Pancreas (tissue), 10 donors: ENCODE measurements at regions not wholly inside any gene's neighbourhood (a gene's known extent, or its start where the extent isn't known, plus 50 kb on each side); places are given as distances from the start of the nearest gene placed in this dataset.

ENCODE experiments used
- ATAC-seq, 4 donors: fragments of 200-7000 bp; cut with Tn5 transposase; one replicate each; pipeline versions ENCODE4 v1.8.0 to v1.9.1; 2020; ENCODE audit warnings: mild to moderate bottlenecking in 4 of 4, moderate library complexity in 4 of 4
- DNase-seq, 6 donors: peaks; one replicate each; pipeline ENCODE4 v3.0.0-alpha.2; 2020
- FAIRE-seq: peaks from 2 replicates; lab custom pipeline; 2012; peaks lifted over from hg19 to GRCh38; lab: Jason Lieb, UNC
- H3K27ac ChIP-seq, 4 donors: fragments of 200-600 bp; sonication (generic); 1 replicate in 3 of 4; 2 replicates in 1 of 4; pipeline versions ENCODE4 v1.5.0 to v1.8.0; 2020
- H3K27me3 ChIP-seq, 4 donors: fragments of 200-600 bp; one replicate each; pipeline ENCODE4 v1.8.0; 2021
- H3K36me3 ChIP-seq, 3 donors: fragments of 200-600 bp; sonication (generic) in 1 of 3; one replicate each; pipeline versions ENCODE4 v1.5.0 to v1.8.0; 2020 to 2021
- H3K4me1 ChIP-seq, 3 donors: fragments of 200-600 bp; one replicate each; pipeline ENCODE4 v1.8.0; 2021
- H3K4me3 ChIP-seq, 4 donors: fragments of 200-600 bp; sonication (generic) in 2 of 4; one replicate each; pipeline versions ENCODE4 v1.5.0 to v1.8.0; 2020 to 2021
- H3K9me3 ChIP-seq, 4 donors: fragments of 200-600 bp; one replicate each; pipeline ENCODE4 v1.8.0; 2021
- CTCF ChIP-seq, 4 donors: fragments of 200-600 bp; sonication (generic) in 3 of 4; IDR thresholded peaks; one replicate each; pipeline versions ENCODE4 v1.5.0 to v1.8.0; 2021; ENCODE audit warnings: antibody characterized with exemption in 4 of 4
- WGBS, 2 donors: extraction: QIAGEN DNeasy Blood & Tissue Kit; methylation state at CpG; one replicate each; pipeline ENCODE4 v1.1.7; 2013; 5-methylcytosine and 5-hydroxymethylcytosine counted together
- intact Hi-C, 3 donors: fragments of 100-400 bp; cut with DNase I; formaldehyde crosslinking; loops; one replicate each; pipeline versions ENCODE4 v1.11.1 to v1.14.2; 2022
- donor health status: healthy with polysubstance abuse.
- donor health status: DM: no; HTN: no; CAD: no; lungs with moderate emphysema.
- donor health status: DM: no; HTN: no; CAD: no.
- donor health status: control.
- donor health status: control.
- donor health status: Bipolar disorder and iron deficiency.
- donor health status: DM: yes; HTN: yes; CAD: no.
- donor health status: DM: no; HTN: no; CAD: no.
- donor health status: DM: no; HTN: no; CAD: no.
- donor health status: DM: yes; HTN: yes; CAD: no.

GRCh38 chr12:33551006-33551405 lies 111.4 kb upstream of the SYT10 start:
- no peak overlapping the region for H3K4me3 ChIP-seq
- ATAC-seq = no peak
- no peak overlapping the region for H3K27ac ChIP-seq
- H3K4me1 ChIP-seq = no peaks in the 10 kb centered on the region
- H3K9me3 ChIP-seq = no peaks in the 10 kb centered on the region
- DNase-seq = no peak
- TF ChIP-seq CTCF (IDR thresholded peaks at IDR 0.05) = no peak
- no peaks in the 10 kb centered on the region for H3K27me3 ChIP-seq
- intact Hi-C loops = no loop called here
- H3K36me3 ChIP-seq = no peaks in the 10 kb centered on the region
- FAIRE-seq = no peak

- Histone ChIP-seq H3K27me3 (no peaks in the 10 kb centered on the region), H3K9me3 (no peaks in the 10 kb centered on the region), H3K4me3 (no peak overlapping the region), H3K4me1 (no peaks in the 10 kb centered on the region), H3K27ac (no peak overlapping the region), H3K36me3 (no peaks in the 10 kb centered on the region)
- no peak for DNase-seq
- no peak for ATAC-seq
- no peak for FAIRE-seq
- intact Hi-C loops = no loop called here
- no peak for TF ChIP-seq CTCF (IDR thresholded peaks at IDR 0.05)
These were observed 115.5 kb upstream of the SYT10 start for GRCh38 chr12:33555128-33555527.

GRCh38 chr12:33560653-33561208 lies 121.1 kb upstream of the SYT10 start:
- intact Hi-C loops = no loop called here
- no peaks in the 10 kb centered on the region for H3K4me1 ChIP-seq
- H3K36me3 ChIP-seq = no peaks in the 10 kb centered on the region
- H3K27me3 ChIP-seq = no peaks in the 10 kb centered on the region
- no peak for ATAC-seq
- H3K9me3 ChIP-seq = no peaks in the 10 kb centered on the region
- WGBS, 2 donors = 61 to 72% methylated on average over 4 of the region's 4 CpGs
- H3K4me3 ChIP-seq = no peak overlapping the region
- DNase-seq = no peak
- FAIRE-seq = no peak
- no peak overlapping the region for H3K27ac ChIP-seq
- no peak for TF ChIP-seq CTCF (IDR thresholded peaks at IDR 0.05)

GRCh38 chr12:33562401-33562800 lies 122.8 kb upstream of the SYT10 start:
- no peaks in the 10 kb centered on the region for H3K36me3 ChIP-seq
- H3K4me3 ChIP-seq = no peak overlapping the region
- FAIRE-seq (no peak), ATAC-seq (no peak), DNase-seq (no peak)
- H3K27me3 ChIP-seq = no peaks in the 10 kb centered on the region
- no peak for TF ChIP-seq CTCF (IDR thresholded peaks at IDR 0.05)
- 48 to 60% methylated on average over 2 of the region's 2 CpGs for WGBS, 2 donors
- H3K27ac ChIP-seq = no peak overlapping the region
- H3K4me1 ChIP-seq = no peaks in the 10 kb centered on the region
- intact Hi-C loops = no loop called here
- no peaks in the 10 kb centered on the region for H3K9me3 ChIP-seq

- ATAC-seq (no peak), FAIRE-seq (no peak), DNase-seq (no peak)
- intact Hi-C loops = no loop called here
- H3K9me3 ChIP-seq = no peaks in the 10 kb centered on the region
- TF ChIP-seq CTCF (IDR thresholded peaks at IDR 0.05) = no peak
- H3K36me3 ChIP-seq = no peaks in the 10 kb centered on the region
- H3K4me3 ChIP-seq = no peak overlapping the region
- H3K27me3 ChIP-seq = no peaks in the 10 kb centered on the region
- H3K4me1 ChIP-seq = no peaks in the 10 kb centered on the region
- 49 to 62% methylated on average over 3 of the region's 3 CpGs for WGBS, 2 donors
- H3K27ac ChIP-seq = no peak overlapping the region
These were observed 126.8 kb upstream of the SYT10 start for GRCh38 chr12:33566403-33566802.
